GM18907 (cell line): ENCODE measurements at regions not wholly inside any gene's neighbourhood (a gene's known extent, or its start where the extent isn't known, plus 50 kb on each side); places are given as distances from the start of the nearest gene placed in this dataset.
"Not testable (repeated sequence)": the region's sequence is repeated elsewhere in the genome, so short reads cannot be mapped to it uniquely, and the experiment has no call there.

Experiments used
- ATAC-seq: cut with Tn5 transposase; IDR thresholded peaks from one replicate; pipeline ENCODE4 v1.9.1; 2021; ENCODE audit warnings: mild to moderate bottlenecking, moderate library complexity; ENCODE audit not compliant: unreplicated experiment

- ATAC-seq = no peak
These were observed 615.6 kb upstream of the ADAMTS9 start for GRCh38 chr3:65303431-65303830.

GRCh38 chr3:65291448-65292125 lies 603.8 kb upstream of the ADAMTS9 start:
- no peak for ATAC-seq

- no peak for ATAC-seq
These were observed 601.0 kb upstream of the ADAMTS9 start for GRCh38 chr3:65288776-65289175.

GRCh38 chr3:65285956-65286355 lies 598.2 kb upstream of the ADAMTS9 start:
- no peak for ATAC-seq

GRCh38 chr3:65284961-65285360 lies 597.2 kb upstream of the ADAMTS9 start:
- ATAC-seq = no peak

- ATAC-seq = no peak
These were observed 596.7 kb upstream of the ADAMTS9 start for GRCh38 chr3:65284546-65284945.

GRCh38 chr3:65279225-65279782 lies 591.5 kb upstream of the ADAMTS9 start:
- no peak for ATAC-seq

- no peak for ATAC-seq
These were observed 590.0 kb upstream of the ADAMTS9 start for GRCh38 chr3:65277798-65278197.

GRCh38 chr3:65276551-65276950 lies 588.8 kb upstream of the ADAMTS9 start:
- no peak for ATAC-seq

- no peak for ATAC-seq
These were observed 580.6 kb upstream of the ADAMTS9 start for GRCh38 chr3:65268426-65268825.

- no peak for ATAC-seq
These were observed 578.3 kb upstream of the ADAMTS9 start for GRCh38 chr3:65265942-65266590.

- no peak for ATAC-seq
These were observed 577.7 kb upstream of the ADAMTS9 start for GRCh38 chr3:65265511-65265910.

GRCh38 chr3:65262548-65262947 lies 574.7 kb upstream of the ADAMTS9 start:
- ATAC-seq = no peak

GRCh38 chr3:65259946-65260345 lies 572.1 kb upstream of the ADAMTS9 start:
- no peak for ATAC-seq

GRCh38 chr3:65252914-65253313 lies 565.1 kb upstream of the ADAMTS9 start:
- ATAC-seq = not testable (repeated sequence)

GRCh38 chr3:65252266-65252665 lies 564.5 kb upstream of the ADAMTS9 start:
- ATAC-seq = no peak

GRCh38 chr3:65251375-65251774 lies 563.6 kb upstream of the ADAMTS9 start:
- ATAC-seq = no peak

GRCh38 chr3:65246561-65246960 lies 558.8 kb upstream of the ADAMTS9 start:
- no peak for ATAC-seq

GRCh38 chr3:65245133-65246063 lies 557.6 kb upstream of the ADAMTS9 start:
- no peak for ATAC-seq

GRCh38 chr3:65240366-65240765 lies 552.6 kb upstream of the ADAMTS9 start:
- no peak for ATAC-seq

- no peak for ATAC-seq
These were observed 550.9 kb upstream of the ADAMTS9 start for GRCh38 chr3:65238652-65239051.
